K562 (cell line): ENCODE measurements at regions not wholly inside any gene's neighbourhood (a gene's known extent, or its start where the extent isn't known, plus 50 kb on each side); places are given as distances from the start of the nearest gene placed in this dataset.
A peak's percentile ranks its signal among the peaks of the same experiment; 100 is the strongest.

ENCODE experiments used
- CBX3 ChIP-seq, 2 experiments: IDR thresholded peaks; 1 replicate in 1 of 2; 2 replicates in 1 of 2; pipeline ENCODE4 v1.6.1; 2012; ENCODE audit warnings: inconsistent platforms in 2 of 2, low read length in 2 of 2, borderline replicate concordance in 1 of 2, control low read depth in 1 of 2
- CC2D1A ChIP-seq: fragments of 450-650 bp; IDR thresholded peaks from 2 replicates; pipeline ENCODE4 v1.6.1; 2017; ENCODE audit warnings: mild to moderate bottlenecking
- CEBPG ChIP-seq, 3 experiments: fragments of 200-800 bp in 1 of 3; sonication (Bioruptor generic) in 1 of 3; sonication (generic) in 1 of 3; formaldehyde crosslinking in 1 of 3; IDR thresholded peaks in 2 of 3; conservative IDR thresholded peaks in 1 of 3; 2 replicates each; pipeline versions ENCODE4 v1.6.1 to v1.8.0; 2016 to 2022; ENCODE audit warnings: missing compliant biosample characterization in 2 of 3, missing genetic modification characterization in 2 of 3, mild to moderate bottlenecking in 1 of 3, missing genetic modification reagents in 1 of 3
- DPF2 ChIP-seq: fragments of 450-650 bp; IDR thresholded peaks from 2 replicates; pipeline ENCODE4 v1.6.1; 2016
- GATAD2B ChIP-seq: fragments of 450-650 bp; IDR thresholded peaks from 2 replicates; pipeline ENCODE4 v1.6.1; 2017; ENCODE audit warnings: mild to moderate bottlenecking, borderline replicate concordance
- KLF13 ChIP-seq: fragments of 450-650 bp; IDR thresholded peaks from 2 replicates; pipeline ENCODE4 v1.6.1; 2016; ENCODE audit warnings: missing genetic modification characterization, low read depth, mild to moderate bottlenecking, missing compliant biosample characterization, moderate library complexity, borderline replicate concordance
- MAFF ChIP-seq: IDR thresholded peaks from 2 replicates; pipeline ENCODE4 v1.6.1; 2012; ENCODE audit warnings: low read length, improper control_type of control experiment
- NFXL1 ChIP-seq: fragments of 450-650 bp; formaldehyde crosslinking; IDR thresholded peaks from 2 replicates; pipeline ENCODE4 v1.4.0; 2021; ENCODE audit warnings: mild to moderate bottlenecking
- POLR2AphosphoS5 ChIP-seq: IDR thresholded peaks from 2 replicates; pipeline ENCODE4 v1.6.1; 2011; ENCODE audit warnings: mild to moderate bottlenecking, low read depth, low read length, moderate library complexity; ENCODE audit not compliant: control insufficient read depth, insufficient read depth
- POLR2H ChIP-seq: IDR thresholded peaks from 2 replicates; pipeline ENCODE4 v1.6.1; 2016; ENCODE audit warnings: missing genetic modification characterization, low read depth, mild to moderate bottlenecking, control low read depth, missing compliant biosample characterization, moderate library complexity
- PYGO2 ChIP-seq: fragments of 450-650 bp; IDR thresholded peaks from 2 replicates; pipeline ENCODE4 v1.6.1; 2016; ENCODE audit warnings: mild to moderate bottlenecking, missing genetic modification characterization, moderate library complexity, missing compliant biosample characterization
- SMARCC2 ChIP-seq: fragments of 450-650 bp; IDR thresholded peaks from 2 replicates; pipeline ENCODE4 v1.6.1; 2017; ENCODE audit warnings: antibody characterized with exemption, moderate library complexity, mild to moderate bottlenecking, low read depth
- ZBTB1 ChIP-seq: sonication (generic); formaldehyde crosslinking; IDR thresholded peaks from 2 replicates; pipeline ENCODE4 v1.8.1; 2023; ENCODE audit warnings: missing genetic modification reagents, low read depth, mild to moderate bottlenecking, borderline replicate concordance
- ZC3H4 ChIP-seq: sonication (generic); formaldehyde crosslinking; IDR thresholded peaks from 2 replicates; pipeline ENCODE4 v1.9.0; 2021; ENCODE audit warnings: missing genetic modification reagents, borderline replicate concordance
- ZFP1 ChIP-seq: fragments of 450-650 bp; formaldehyde crosslinking; IDR thresholded peaks from 2 replicates; pipeline ENCODE4 v1.4.0; 2020; ENCODE audit warnings: mild to moderate bottlenecking, mixed read lengths
- ZFP36 ChIP-seq: fragments of 150-350 bp; IDR thresholded peaks from 2 replicates; pipeline ENCODE4 v1.6.1; 2018; ENCODE audit warnings: low read length, low read depth; ENCODE audit not compliant: partially characterized antibody
- ZNF140 ChIP-seq: fragments of 250-450 bp; sonication (Bioruptor Pico); IDR thresholded peaks from 2 replicates; pipeline ENCODE4 v1.8.0; 2021; ENCODE audit warnings: moderate library complexity, mild to moderate bottlenecking, inconsistent platforms
- TF ChIP-seq, protein P1 (sequence below): fragments of 450-650 bp; IDR thresholded peaks from 2 replicates; pipeline ENCODE4 v1.6.1; 2018; ENCODE audit warnings: mild to moderate bottlenecking, low read depth; ENCODE audit not compliant: partially characterized antibody
- TF ChIP-seq, protein P2 (sequence below): fragments of 250-450 bp; sonication (Bioruptor Pico); IDR thresholded peaks from 2 replicates; pipeline ENCODE4 v1.9.0; 2021; ENCODE audit warnings: mild to moderate bottlenecking, inconsistent platforms
- TF ChIP-seq, protein P3 (sequence below): fragments of 250-450 bp; sonication (Bioruptor Pico); IDR thresholded peaks from 2 replicates; pipeline ENCODE4 v1.4.0; 2020
- TF ChIP-seq, protein P4 (sequence below): fragments of 150-350 bp; IDR thresholded peaks from 2 replicates; pipeline ENCODE4 v1.6.1; 2014; ENCODE audit warnings: low read depth, mild to moderate bottlenecking, low read length, borderline replicate concordance

DNA sequence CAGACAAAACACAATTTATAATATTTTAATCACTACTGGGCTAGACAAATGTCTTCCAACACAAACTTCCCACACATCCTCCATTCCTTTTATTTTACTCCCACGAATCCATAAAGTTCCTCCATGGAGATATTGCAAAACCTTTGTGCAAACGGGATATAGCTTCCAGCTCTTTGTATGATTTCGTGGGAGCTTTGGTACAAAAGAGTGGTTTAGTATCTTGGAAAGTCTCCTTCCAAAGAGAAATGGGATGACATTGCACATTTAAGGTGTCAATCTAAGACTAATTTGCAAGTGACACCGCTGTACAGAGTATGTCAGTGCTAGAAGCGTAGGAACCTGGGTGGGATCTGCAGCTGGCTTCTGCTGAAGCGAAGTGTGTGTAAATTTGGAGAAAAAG, 455.2 kb upstream of the RUNX1 start (continued):
- TF ChIP-seq, protein P1, sequence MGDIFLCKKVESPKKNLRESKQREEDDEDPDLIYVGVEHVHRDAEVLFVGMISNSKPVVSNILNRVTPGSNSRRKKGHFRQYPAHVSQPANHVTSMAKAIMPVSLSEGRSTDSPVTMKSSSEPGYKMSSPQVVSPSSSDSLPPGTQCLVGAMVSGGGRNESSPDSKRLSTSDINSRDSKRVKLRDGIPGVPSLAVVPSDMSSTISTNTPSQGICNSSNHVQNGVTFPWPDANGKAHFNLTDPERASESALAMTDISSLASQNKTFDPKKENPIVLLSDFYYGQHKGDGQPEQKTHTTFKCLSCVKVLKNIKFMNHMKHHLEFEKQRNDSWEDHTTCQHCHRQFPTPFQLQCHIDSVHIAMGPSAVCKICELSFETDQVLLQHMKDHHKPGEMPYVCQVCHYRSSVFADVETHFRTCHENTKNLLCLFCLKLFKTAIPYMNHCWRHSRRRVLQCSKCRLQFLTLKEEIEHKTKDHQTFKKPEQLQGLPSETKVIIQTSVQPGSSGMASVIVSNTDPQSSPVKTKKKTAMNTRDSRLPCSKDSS, result no peak
- TF ChIP-seq MAFF (peak; percentile 93), CEBPG (CRISPR knock-in tag; IDR thresholded peaks at IDR 0.05) (no peak), CEBPG (tag; conservative IDR thresholded peaks at IDR 0.05 in 1 of 2, IDR thresholded peaks at IDR 0.05 in 1 of 2) (no peak), ZBTB1 (CRISPR knock-in tag) (no peak), DPF2 (peak; percentile 58), POLR2AphosphoS5 (no peak), SMARCC2 (no peak), KLF13 (no peak), ZFP1 (CRISPR knock-in tag) (no peak), CBX3 (IDR thresholded peaks at IDR 0.05; ENCODE audit: borderline replicate concordance in 1 of 2, low read length in 2 of 2) (no peak), ZFP36 (no peak), GATAD2B (no peak), NFXL1 (no peak), ZC3H4 (CRISPR knock-in tag) (no peak), PYGO2 (no peak), CC2D1A (no peak), ZNF140 (CRISPR knock-in tag) (no peak), POLR2H (tag) (no peak)
- TF ChIP-seq, protein P2, sequence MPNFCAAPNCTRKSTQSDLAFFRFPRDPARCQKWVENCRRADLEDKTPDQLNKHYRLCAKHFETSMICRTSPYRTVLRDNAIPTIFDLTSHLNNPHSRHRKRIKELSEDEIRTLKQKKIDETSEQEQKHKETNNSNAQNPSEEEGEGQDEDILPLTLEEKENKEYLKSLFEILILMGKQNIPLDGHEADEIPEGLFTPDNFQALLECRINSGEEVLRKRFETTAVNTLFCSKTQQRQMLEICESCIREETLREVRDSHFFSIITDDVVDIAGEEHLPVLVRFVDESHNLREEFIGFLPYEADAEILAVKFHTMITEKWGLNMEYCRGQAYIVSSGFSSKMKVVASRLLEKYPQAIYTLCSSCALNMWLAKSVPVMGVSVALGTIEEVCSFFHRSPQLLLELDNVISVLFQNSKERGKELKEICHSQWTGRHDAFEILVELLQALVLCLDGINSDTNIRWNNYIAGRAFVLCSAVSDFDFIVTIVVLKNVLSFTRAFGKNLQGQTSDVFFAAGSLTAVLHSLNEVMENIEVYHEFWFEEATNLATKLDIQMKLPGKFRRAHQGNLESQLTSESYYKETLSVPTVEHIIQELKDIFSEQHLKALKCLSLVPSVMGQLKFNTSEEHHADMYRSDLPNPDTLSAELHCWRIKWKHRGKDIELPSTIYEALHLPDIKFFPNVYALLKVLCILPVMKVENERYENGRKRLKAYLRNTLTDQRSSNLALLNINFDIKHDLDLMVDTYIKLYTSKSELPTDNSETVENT (CRISPR knock-in tag), result no peak
- TF ChIP-seq, protein P3, sequence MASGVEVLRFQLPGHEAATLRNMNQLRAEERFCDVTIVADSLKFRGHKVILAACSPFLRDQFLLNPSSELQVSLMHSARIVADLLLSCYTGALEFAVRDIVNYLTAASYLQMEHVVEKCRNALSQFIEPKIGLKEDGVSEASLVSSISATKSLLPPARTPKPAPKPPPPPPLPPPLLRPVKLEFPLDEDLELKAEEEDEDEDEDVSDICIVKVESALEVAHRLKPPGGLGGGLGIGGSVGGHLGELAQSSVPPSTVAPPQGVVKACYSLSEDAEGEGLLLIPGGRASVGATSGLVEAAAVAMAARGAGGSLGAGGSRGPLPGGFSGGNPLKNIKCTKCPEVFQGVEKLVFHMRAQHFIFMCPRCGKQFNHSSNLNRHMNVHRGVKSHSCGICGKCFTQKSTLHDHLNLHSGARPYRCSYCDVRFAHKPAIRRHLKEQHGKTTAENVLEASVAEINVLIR (CRISPR knock-in tag), result no peak
- TF ChIP-seq, protein P4, sequence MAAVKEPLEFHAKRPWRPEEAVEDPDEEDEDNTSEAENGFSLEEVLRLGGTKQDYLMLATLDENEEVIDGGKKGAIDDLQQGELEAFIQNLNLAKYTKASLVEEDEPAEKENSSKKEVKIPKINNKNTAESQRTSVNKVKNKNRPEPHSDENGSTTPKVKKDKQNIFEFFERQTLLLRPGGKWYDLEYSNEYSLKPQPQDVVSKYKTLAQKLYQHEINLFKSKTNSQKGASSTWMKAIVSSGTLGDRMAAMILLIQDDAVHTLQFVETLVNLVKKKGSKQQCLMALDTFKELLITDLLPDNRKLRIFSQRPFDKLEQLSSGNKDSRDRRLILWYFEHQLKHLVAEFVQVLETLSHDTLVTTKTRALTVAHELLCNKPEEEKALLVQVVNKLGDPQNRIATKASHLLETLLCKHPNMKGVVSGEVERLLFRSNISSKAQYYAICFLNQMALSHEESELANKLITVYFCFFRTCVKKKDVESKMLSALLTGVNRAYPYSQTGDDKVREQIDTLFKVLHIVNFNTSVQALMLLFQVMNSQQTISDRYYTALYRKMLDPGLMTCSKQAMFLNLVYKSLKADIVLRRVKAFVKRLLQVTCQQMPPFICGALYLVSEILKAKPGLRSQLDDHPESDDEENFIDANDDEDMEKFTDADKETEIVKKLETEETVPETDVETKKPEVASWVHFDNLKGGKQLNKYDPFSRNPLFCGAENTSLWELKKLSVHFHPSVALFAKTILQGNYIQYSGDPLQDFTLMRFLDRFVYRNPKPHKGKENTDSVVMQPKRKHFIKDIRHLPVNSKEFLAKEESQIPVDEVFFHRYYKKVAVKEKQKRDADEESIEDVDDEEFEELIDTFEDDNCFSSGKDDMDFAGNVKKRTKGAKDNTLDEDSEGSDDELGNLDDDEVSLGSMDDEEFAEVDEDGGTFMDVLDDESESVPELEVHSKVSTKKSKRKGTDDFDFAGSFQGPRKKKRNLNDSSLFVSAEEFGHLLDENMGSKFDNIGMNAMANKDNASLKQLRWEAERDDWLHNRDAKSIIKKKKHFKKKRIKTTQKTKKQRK, result no peak
